Sciatic nerve (tissue), 2 donors: ENCODE measurements at regions not wholly inside any gene's neighbourhood (a gene's known extent, or its start where the extent isn't known, plus 50 kb on each side); places are given as distances from the start of the nearest gene placed in this dataset.
"Not testable (repeated sequence)": the region's sequence is repeated elsewhere in the genome, so short reads cannot be mapped to it uniquely, and the experiment has no call there.

Source experiments
- ATAC-seq: fragments of 200-7000 bp; cut with Tn5 transposase; one replicate; pipeline ENCODE4 v1.9.1; 2020; ENCODE audit warnings: mild to moderate bottlenecking, moderate library complexity
- DNase-seq: peaks from one replicate; pipeline ENCODE4 v3.0.0-alpha.2; 2020; ENCODE audit warnings: low spot score
- intact Hi-C: fragments of 100-400 bp; cut with DNase I; formaldehyde crosslinking; loops from one replicate; pipeline ENCODE4 v1.14.2; 2022
- donor health status: DM: no; HTN: no; CAD: no.
- donor health status: DM: no; HTN: no; CAD: no.

GRCh38 chr9:66046992-66047391 lies 310.0 kb downstream of the FOXD4L4 start:
- DNase-seq, ATAC-seq, intact Hi-C loops: not testable (repeated sequence)

- not testable (repeated sequence) for ATAC-seq, DNase-seq
Observed at GRCh38 chr9:66049721-66050120, 312.8 kb downstream of the FOXD4L4 start.

GRCh38 chr9:66054705-66055104 lies 317.8 kb downstream of the FOXD4L4 start:
- ATAC-seq, intact Hi-C loops: not testable (repeated sequence)

More at GRCh38 chr9:66049721-66050120, 312.8 kb downstream of the FOXD4L4 start:
- intact Hi-C loops: not testable (repeated sequence)

DNA sequence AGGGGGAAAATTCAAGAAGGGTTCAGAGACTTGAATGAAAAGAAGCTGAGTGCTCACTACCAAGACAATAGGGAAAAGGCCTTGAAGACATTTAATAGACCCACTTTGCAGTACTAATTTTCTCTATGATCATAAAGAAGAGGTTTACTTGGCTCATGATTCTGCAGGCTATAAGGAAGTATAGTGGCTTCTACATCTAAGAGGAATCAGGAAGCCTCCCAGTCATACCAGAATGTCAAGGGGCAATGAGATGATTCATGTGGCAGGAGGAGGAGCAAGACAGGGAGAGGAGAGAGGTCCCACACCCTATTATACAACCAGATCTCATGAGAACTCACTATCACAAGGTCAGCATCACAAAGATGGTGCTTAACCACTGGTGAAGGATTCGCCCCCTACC lies 323.7 kb downstream of the FOXD4L4 start:
- ATAC-seq, intact Hi-C loops, DNase-seq: not testable (repeated sequence)

More at GRCh38 chr9:66054705-66055104, 317.8 kb downstream of the FOXD4L4 start:
- not testable (repeated sequence) for DNase-seq

DNA sequence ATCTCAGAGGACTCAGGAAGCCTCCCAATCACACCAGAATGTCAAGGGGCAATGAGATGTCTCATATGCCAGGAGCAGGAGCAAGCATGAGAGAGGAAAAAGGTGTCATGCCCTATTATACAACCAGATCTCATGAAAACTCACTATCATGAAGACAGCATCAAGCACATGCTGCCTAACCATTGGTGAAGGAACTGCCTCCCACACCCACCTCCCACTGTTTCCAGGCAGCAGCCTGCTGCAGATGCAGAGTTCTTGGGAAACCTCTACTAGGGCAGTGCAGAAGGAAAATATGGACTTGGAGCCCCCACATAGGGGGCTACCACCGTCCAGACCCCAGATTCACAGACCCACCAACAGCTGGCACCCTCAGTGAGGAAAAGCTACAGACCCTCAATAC lies 326.9 kb downstream of the FOXD4L4 start:
- DNase-seq, intact Hi-C loops, ATAC-seq: not testable (repeated sequence)

GRCh38 chr9:66065735-66066134 lies 328.8 kb downstream of the FOXD4L4 start:
- ATAC-seq, intact Hi-C loops, DNase-seq: not testable (repeated sequence)

DNA sequence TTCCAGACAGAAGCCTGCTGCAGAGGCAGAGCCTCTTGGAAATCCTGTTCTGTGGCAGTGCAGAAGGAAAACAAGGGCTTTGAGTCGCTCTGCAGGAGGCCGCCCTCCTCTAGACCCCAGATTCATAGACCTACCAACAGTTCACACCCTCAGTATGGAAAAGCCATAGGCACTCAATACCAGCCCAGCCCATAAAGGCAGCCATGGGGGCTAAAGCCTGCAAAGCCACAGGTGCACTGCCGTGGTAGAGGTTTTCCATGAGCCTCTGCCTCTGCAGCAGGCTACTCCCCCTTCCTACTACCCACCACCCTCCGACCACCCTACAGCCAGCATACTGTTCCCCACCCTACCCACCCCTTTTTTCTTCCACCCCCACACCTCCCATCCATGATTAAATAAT lies 330.3 kb downstream of the FOXD4L4 start:
- not testable (repeated sequence) for ATAC-seq

DNA sequence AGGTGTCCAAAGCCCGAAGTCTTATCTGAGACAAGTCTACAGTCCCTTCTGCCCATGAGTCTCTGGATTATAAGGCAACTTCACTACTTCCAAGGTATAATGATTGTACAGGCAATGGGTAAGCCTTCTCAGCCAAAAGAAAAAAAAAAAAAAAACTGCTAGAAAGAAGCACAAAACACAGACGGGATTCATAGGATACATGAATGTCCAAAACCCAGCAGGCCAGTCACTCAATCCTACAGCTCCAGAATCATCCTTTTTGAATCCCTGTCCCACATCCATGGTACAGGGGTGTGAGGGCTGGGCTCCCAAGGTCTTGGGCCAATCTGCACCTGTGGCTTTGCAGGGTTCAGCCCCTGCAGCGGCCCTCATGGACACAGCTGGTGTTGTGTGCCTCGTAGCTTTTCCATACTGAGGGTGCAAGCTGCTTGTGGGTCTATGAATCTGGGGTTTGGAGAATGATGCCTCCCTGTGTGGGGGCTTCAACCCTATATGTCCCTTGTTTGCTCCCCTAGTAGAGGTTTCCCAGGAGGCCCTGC lies 331.6 kb downstream of the FOXD4L4 start:
- DNase-seq, intact Hi-C loops, ATAC-seq: not testable (repeated sequence)

More for the DNA sequence above, 330.3 kb downstream of the FOXD4L4 start:
- intact Hi-C loops: not testable (repeated sequence)
- DNase-seq: peak; percentile 42

GRCh38 chr9:66069025-66069424 lies 332.1 kb downstream of the FOXD4L4 start:
- intact Hi-C loops: not testable (repeated sequence)
- DNase-seq: peak; percentile 31
- peak; percentile 22 for ATAC-seq

DNA sequence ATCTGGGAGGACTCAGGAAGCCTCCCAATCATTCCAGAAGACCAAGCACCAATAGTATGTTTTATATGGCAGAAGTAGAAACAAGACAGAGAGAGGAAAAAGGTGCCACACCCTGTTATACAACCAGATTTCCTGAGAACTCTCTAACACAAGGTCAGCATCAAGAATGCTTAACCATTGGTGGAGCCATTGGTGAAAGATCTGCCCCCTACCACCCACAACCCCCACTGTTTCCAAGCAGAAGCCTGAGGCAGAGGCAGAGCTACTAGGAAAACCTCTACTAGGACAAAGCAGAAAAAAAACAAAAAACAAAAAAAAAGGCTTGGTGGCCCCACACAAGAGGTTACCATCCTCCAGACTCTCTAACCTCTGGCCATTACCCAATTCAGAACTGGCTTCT lies 336.2 kb downstream of the FOXD4L4 start:
- intact Hi-C loops, DNase-seq, ATAC-seq: not testable (repeated sequence)

- DNase-seq, intact Hi-C loops, ATAC-seq: not testable (repeated sequence)
Observed at GRCh38 chr9:66082811-66083210, 345.9 kb downstream of the FOXD4L4 start.
